ENCODE measurements at regions not wholly inside any gene's neighbourhood (a gene's known extent, or its start where the extent isn't known, plus 50 kb on each side); places are given as distances from the start of the nearest gene placed in this dataset.
"Not testable (repeated sequence)": the region's sequence is repeated elsewhere in the genome, so short reads cannot be mapped to it uniquely, and the experiment has no call there.

DNA sequence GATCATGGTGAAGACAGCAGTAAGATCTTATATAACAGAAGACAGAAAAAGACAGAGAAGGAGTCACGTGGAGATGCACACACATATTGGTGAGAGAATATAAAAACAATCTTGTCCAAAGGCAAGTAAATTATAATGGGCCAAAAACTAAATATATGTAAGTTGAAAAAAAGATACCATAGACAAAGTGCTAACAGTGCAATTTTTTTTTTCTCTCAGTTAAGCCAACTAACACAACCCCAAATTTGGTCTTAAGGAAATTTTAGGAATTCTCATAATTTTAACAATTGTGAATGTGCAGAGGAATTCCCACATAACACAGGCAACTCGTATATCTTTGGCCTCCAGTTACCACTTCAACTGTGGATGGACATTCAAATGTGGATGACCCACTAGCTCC is 432.2 kb downstream of the SOX2 start:
- DNase-seq: no peak

DNA sequence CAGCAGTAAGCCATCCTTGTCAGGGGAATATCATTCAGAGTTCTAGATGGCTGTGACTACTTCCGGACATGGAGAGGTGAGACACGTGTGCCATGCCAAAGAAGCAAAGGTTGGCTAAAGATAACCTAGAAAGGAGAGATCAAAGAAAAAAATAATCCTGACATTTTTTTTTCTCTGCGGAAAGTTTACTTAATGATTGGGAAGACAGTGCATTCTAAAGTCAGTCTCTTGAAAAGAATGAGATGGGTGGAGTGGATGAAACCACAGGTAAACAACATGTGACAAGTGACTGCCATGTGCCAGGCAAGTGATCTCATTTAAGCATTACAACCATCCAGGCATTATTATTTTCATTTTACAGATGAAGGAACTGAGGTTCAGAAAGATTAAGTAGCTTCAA is 436.6 kb downstream of the SOX2 start:
- no peak for DNase-seq

- no peak for DNase-seq
Observed at GRCh38 chr3:182149594-182149993, 437.9 kb downstream of the SOX2 start.

DNA sequence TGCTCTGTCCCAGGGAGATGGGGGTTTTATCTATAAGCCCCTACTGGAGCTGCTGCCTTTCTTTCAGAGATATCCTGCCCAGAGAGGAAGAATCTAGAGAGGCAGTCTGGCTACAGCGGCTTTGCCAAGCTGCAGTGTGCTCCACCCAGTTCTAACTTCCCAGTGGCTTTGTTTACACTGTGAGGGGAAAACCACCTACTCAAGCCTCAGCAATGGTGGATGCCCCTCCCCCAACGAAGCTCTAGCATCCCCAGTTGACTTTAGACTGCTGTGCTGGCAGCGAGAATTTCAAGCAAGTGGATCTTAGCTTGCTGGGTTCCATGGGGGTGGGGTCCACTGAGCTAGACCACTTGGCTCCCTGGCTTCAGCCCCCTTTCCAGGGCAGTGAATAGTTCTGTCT is 444.6 kb downstream of the SOX2 start:
- not testable (repeated sequence) for DNase-seq

- no peak for DNase-seq
Observed at GRCh38 chr3:182165234-182165633, 453.5 kb downstream of the SOX2 start.

GRCh38 chr3:182172534-182172933 is 460.8 kb downstream of the SOX2 start:
- no peak for DNase-seq

DNA sequence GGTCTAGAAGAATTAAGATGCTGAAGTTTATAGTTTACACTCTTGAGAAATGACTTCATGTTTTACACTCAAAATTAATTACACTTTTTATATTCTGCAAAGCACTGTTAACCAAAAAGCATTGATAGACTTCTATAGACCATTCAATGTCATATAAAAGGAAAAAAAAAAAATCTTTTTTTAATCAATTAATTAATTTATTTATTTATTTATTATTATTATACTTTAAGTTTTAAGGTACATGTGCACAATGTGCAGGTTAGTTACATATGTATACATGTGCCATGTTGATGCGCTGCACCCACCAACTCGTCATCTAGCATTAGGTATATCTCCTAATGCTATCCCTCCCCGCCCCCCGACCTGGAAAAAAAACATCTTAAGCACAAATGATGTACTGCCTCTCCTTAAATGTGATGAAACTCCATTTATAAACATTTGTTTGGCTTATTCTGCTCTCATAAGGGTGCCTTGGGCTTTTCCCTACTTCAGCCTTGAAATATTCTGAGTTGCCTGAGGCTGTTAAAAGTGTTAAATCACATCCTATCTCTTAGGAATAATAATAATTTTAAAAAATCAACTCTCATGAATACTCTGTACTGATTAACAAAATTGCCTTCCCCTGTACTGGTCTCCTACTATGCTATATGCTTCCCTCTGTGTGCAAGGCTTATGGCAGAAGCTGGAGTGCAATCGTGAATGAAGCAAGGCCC is 466.9 kb downstream of the SOX2 start:
- no peak for DNase-seq

DNA sequence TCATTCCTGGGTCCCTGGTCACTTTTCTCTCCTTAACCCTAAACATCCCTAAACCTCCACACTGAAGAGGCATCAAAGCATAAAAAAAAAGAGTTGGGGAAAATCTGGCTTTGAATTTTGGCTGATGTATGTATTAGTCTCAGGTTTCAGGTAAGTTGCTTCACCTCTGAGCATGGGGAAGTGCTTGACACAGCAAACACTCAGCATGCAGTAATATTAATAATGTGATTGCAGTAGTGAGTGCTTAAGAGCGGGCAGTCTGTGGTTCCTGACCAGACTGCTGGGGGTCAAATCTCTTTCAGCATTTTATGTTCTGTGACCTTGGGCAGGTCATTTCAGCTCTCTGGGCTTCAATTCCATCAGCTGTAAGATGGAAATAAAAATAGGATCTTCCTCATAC is 467.9 kb downstream of the SOX2 start:
- no peak for DNase-seq

GRCh38 chr3:182180654-182181385 is 469.1 kb downstream of the SOX2 start:
- no peak for DNase-seq

DNA sequence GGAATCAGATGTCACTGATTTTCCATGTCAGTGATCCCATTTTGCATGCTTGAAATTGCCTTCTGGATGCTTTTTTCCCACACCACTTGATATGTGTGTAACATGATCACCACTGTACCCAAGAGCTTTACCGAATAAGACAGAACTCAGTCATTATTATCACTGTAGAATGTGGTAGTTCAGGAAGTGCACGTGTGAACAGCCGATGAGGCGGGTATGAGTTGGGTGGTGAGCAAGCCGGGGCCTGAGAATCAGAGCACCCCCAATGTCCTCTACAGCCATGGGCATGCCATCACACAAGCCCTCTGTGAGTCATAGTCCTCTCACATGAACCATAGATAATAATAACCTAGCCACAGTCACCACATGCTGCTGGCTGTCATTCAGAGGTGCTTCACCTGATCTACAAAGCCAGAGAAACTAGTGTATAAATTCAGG is 470.8 kb downstream of the SOX2 start:
- no peak for DNase-seq

DNA sequence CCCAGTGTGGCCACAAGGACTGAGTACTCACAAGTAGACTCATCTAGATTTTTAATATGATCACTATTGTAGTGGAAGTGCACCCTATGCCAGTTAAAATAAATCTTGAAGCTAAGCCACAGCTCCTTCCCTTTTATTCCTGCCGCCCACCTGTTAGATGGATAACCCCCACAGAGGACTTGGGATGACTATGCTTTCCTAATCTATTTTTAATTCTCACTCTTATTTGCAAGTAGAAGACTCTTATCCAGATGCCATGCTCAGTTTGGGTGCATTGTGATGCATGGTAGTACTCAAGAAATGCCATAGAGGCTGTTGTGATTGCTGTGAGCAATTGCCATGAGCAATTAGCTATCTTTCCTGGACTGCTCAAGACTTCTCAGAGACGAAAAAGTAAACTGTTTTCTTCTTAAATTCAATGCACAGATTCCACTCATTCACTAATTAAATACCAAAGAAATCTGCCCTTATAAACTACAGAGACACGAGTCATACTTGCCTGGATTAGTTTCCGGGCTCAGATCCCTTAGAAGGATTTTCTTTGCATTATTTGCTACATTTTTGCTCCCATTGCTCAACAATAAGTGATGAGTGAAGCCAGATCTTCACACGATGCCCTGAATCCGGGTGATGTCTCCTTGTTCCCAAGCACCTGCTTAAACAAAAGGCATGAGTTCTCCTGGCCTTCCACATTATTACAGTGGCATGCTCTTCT is 472.1 kb downstream of the SOX2 start:
- no peak for DNase-seq

GRCh38 chr3:182185313-182185712 is 473.6 kb downstream of the SOX2 start:
- no peak for DNase-seq

- DNase-seq: no peak
Observed at GRCh38 chr3:182190056-182190455, 478.3 kb downstream of the SOX2 start.

GRCh38 chr3:182198345-182198744 is 486.6 kb downstream of the SOX2 start:
- DNase-seq: no peak

DNA sequence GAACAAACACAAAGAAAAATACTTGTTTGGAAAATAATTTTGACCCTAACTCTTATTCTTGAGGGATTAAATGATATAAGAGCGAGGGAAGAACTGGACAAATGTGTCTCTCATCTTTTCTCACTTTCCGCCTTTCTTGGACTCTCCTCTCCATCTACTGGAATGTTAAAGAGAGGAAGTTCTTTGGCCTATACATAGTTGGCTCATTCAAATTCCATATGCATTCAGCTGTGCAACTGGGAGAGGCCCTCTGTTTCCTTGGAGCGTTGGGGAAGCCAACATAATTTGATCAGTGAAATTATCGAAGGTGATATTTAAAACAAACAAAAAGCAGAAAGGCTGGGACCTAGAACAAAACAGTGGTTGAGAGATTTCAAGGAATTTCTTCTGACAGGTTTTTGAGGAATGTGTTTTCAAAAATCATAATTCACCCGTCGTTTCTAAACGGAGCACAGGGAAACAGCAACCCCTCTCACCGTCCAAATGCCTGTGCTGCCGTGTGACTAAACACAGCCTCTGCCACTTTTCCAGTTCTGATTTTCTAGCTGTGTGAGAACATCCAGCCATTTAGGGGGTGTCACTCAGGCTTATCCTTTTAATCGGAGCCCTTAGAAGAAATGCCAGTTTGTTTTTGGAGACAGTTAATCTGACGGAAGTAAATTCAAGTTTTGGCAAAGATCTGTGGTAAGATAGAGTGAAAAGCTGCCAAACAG is 489.9 kb downstream of the SOX2 start:
- DNase-seq: no peak

GRCh38 chr3:182212479-182213076 is 500.9 kb downstream of the SOX2 start:
- DNase-seq: no peak

DNA sequence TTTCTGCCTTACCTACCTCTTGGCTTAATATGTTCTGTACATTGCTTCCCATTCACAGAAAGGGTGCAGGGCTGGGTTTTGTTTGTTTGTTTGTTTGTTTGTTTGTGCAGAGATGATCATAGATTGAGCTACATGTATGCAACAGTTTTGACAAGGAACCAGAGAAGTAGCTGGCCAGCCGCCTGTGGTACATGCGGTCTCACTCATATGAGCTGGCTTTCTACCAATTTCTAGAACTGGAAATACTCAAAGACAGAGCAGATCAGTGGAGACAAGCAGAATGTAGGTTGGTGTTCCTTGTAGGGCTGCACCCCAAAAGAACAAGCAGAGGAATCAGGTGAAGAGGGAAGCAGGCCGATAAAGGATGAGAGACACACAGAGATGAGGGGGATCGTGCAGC is 502.7 kb downstream of the SOX2 start:
- no peak for DNase-seq

GRCh38 chr3:182215881-182216280 is 504.2 kb downstream of the SOX2 start:
- DNase-seq: no peak

DNA sequence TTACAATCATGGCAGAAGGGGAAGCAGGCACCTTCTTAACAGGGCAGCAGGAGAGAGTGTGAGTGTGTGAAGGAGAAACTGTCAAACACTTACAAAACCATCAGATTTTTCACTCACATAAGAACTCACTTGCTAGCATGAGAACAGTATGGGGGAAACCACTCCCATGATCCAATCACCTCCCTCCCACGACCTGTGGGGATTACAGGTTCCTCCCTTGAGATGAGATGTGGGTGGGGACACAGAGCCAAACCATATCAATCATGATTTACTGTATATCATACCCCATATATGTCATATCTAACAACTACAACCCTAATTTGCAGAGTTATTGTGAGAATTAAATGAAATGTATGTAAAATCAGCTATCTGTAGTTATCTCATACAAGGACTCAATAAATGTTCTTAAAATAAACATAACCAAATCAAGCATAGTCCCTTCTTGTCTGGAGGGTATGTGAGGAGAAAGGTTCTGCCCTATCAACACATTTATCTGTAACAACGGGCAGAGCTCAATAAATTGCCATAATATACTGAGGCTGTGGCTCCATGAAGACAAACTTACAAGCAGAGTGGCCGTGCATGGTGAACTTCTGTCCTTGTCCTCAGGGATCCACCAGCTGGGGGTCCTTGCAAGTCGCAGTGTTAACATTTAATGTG is 504.7 kb downstream of the SOX2 start:
- no peak for DNase-seq

GRCh38 chr3:182220013-182220412 is 508.3 kb downstream of the SOX2 start:
- no peak for DNase-seq

- DNase-seq: no peak
Observed at GRCh38 chr3:182220471-182220870, 508.7 kb downstream of the SOX2 start.

DNA sequence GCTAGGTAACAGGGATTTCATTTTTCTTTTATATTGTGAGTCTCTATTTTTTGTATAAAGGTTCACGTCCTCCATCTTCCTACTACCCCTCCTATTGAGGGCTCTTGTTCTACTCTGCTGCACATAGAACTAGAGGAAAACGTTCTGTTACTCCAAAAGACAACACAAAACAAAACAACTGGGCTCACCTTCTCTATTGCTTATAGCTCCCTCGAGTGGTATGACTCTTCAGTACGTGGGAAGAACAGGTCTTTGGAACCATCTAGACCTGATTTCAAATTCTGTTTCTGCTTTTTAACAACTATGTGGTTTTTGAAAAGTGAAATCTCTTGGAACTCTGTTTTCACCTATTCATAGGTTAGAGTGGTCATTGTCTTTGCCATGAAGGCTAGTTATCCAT is 515.3 kb downstream of the SOX2 start:
- no peak for DNase-seq
